COR-L47 (cell line): ENCODE measurements at regions not wholly inside any gene's neighbourhood (a gene's known extent, or its start where the extent isn't known, plus 50 kb on each side); places are given as distances from the start of the nearest gene placed in this dataset.
"Not testable (repeated sequence)": the region's sequence is repeated elsewhere in the genome, so short reads cannot be mapped to it uniquely, and the experiment has no call there.

Experiments
- DNase-seq: peaks from one replicate; lab custom pipeline; 2025; lab: John Stamatoyannopoulos, UW

GRCh38 chr11:87639753-87640364 is 535.4 kb downstream of the RAB38 start:
- no peak for DNase-seq

DNA sequence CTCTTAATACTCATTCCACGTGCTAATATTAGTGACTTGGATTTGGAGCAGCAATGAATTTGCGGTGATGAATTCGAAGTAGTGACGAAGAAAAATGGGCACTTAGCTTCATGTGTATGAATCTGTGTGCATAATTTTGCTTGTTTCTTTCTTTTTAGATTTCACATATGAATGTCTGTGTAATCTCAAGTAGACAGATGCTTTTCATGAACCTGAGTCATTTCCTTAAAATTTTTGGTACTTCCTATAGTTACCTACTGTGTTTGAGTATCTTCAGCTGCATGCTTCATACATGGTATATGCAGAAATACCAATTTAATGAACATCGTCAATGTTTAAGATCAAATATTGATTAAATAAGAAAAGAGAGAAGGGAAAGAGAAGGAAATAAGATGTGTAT is 540.2 kb downstream of the RAB38 start:
- DNase-seq, result no peak

GRCh38 chr11:87634331-87634730 is 540.9 kb downstream of the RAB38 start:
- DNase-seq, result no peak

- no peak for DNase-seq
Measured at GRCh38 chr11:87628957-87629356, 546.3 kb downstream of the RAB38 start.

DNA sequence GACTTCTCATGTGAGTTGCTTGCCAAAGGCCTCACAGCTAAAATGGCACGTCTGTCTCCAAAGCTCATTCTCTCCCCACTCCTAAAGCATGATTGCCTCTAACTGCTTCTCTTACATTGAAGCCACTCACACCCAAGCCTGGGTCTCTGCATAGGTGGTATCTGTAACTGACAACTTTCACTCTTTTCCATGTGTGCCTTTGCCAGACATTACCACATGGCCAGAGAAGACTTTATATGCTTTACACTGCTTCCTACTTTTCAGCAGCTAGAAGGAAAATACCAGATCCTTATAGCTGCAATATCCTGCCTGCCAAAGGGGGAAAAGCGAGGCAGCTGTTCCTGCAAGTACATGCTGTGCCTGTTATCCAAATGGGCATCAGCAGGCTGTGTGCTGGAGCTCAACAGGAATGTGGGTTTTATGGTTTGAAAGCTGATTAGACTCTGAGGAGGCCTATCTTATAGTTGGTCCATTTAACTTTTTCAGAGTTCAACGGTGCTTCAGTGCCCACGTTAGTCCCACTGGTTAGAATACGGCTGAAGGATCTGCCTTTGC is 547.1 kb downstream of the RAB38 start:
- no peak for DNase-seq

GRCh38 chr11:87623531-87624365 is 551.5 kb downstream of the RAB38 start:
- not testable (repeated sequence) for DNase-seq

DNA sequence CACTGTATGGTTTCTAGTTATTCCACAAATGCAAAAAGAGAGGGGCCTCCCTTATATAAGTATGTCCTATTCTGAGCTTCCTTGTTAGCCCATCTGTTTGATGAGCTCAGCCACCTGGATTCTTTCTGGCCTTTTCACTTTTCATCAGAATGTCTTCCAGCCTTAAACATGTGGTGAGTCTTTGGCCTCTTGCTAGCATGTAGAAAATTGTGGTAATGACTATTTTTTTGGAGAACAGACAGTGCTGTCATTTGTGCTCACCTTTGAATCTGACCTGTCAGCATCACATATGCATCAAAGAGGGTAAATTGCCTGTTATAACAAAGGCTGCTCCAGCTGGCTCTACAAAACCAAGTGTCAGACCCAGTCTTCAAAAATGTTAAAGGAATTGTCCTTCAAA is 558.7 kb downstream of the RAB38 start:
- DNase-seq, result no peak

GRCh38 chr11:87604350-87604749 is 566.6 kb downstream of the TMEM135 start:
- no peak for DNase-seq

DNA sequence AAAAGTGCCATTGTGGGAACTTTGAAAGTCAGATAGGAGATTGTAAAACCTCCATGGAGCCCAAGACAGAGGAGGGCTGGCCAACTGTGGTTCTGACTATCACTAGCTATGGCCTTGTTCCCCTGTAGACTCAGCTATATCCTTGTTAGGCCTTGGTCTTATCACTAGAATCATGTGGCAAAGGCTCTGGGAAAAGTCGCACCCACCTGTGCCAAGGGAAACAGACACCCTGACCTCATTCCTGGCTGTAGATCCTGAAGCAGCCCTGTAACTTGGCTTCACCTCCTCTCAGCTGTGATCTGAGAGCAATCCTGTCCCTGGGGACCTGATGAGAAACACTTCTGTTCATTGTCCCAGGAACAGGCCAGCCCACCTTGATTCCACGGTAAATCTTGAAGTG is 566.2 kb downstream of the TMEM135 start:
- DNase-seq, result no peak

DNA sequence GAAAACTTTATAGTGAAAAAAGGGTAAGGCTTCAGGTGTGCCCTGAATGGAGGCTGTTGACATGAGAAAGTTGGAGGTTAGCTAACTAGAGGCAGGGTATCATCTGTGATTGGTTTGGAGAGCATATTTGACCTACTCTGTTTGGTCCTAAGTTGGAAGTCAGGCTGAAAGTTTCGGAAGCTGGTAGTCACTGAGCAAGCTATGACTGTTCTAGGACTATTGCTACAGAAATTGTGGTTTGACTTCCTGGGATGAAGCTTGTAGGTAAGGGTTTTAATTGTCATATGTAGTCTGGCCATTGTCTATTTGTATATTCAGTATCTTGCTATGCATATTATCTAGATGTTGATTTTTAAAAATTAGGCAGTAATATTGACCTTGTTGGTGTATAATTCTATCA is 565.0 kb downstream of the TMEM135 start:
- no peak for DNase-seq

DNA sequence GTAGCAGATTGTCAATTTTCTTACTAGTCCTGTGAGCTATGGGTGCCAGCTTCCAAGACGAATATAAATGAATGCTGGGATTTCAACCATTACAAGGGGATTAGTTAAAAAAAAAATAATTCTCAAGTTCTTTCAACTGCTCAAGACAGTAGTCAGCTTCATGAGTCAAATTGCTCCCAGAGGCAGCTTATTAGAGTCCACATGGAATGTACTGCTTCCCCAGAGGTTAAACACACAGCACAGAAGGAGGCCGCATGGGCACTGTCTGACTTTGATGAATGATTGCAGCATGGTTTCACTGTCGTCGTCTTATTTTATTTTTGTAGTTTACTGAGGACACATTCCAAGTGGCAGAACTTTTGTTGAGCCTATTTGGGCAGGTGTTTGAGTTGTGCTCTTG is 563.2 kb downstream of the TMEM135 start:
- DNase-seq, result no peak

DNA sequence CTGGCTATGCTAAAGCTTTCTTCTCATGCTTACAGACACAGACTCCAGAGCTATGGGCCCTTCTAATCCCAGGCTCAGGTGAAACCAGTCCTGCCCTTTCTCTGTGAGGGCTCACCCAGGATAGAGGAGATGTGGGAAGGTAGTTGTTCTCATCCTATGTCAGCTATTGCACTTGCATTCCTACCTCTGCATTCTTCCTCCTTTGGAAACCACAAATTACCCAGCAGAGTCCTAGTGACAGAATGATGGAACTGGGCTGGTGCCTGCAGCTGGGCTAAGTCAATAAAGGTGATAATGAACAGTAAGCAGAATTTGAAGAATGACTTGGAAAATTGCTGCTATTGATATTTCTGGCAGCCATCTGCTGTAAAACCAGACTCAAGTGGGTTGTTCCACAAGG is 560.0 kb downstream of the TMEM135 start:
- DNase-seq, result peak; percentile 62

DNA sequence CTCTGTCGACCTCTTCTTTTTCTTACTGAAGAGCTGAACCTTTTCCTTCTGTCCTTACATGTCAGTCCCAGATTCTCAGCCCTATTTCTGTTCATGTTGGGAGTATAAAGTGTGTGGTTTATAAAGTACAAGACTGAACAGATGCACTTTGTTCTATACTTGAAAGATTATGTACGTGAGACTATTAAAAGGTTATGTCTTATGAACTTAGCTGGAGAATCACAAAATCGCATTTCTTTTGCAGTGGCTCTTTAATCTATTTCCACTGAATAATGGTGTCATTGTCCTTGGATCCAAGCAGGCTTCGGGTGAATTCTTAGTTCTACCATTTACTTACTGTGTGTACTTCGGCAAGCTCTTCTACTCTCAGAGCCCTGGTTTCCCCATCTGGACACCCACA is 558.4 kb downstream of the TMEM135 start:
- DNase-seq, result no peak

DNA sequence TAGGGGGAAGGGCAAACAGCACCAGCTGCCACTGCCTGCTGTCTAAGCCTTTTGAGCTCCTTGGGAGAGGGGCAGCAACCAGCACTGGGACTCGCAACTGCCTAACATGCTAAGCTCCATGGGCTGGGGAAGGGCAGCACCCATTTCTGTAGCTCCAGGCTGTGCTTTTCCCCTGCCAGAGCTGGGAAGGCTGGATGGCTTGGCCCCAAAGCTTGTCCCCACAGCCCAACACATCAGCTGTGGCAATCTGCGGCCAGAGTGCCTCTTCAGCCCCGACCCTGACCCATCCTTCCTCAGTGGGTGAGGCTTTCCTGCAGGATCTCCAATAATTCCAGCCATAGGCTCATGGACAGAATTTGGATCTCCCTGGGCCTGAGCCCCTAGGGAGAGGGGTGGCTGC is 551.3 kb downstream of the TMEM135 start:
- DNase-seq, result no peak

- DNase-seq, result not testable (repeated sequence)
Measured at GRCh38 chr11:87585613-87586012, 547.9 kb downstream of the TMEM135 start.

- DNase-seq, result no peak
Measured at GRCh38 chr11:87583931-87584330, 546.2 kb downstream of the TMEM135 start.

GRCh38 chr11:87575088-87575487 is 537.4 kb downstream of the TMEM135 start:
- DNase-seq, result no peak

DNA sequence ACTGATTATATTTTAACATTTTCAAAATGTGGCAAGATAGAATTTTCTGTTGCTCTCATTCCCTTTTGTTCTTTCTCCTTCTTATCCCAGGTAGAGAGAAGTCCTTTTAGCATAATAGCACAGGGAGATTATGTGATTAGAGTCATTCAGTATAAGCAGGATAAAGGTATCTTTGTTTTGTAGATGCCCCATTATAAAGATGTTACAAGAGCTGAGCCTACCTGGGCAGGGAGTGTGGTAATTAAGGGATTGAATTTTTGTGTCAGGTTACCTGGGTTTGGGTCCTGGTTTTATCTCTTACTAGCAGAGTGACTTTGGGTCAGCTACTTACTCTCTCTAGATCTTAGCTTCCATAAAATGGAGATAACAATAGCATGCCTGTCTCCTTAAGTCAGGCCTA is 536.5 kb downstream of the TMEM135 start:
- DNase-seq, result no peak

- no peak for DNase-seq
Measured at GRCh38 chr11:87573708-87574107, 536.0 kb downstream of the TMEM135 start.

DNA sequence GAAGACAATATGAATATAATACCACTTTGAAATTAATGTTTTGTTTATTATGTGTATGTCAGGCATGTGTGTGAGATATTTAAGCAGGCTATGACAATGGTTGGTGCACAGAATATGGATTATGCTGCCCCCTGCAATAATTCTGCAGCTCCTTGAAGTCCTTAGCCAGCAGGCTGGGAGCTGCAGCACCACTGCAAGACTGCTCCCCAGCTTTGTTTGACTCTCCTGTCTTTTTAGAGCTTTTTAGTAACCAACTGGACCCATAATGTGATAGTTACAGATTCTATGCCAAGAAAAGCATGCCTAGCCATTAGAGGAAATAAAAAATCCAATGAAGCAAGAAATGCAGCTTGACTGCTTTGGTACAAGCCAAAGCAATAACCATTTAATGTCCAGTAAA is 535.1 kb downstream of the TMEM135 start:
- peak; percentile 51 for DNase-seq

DNA sequence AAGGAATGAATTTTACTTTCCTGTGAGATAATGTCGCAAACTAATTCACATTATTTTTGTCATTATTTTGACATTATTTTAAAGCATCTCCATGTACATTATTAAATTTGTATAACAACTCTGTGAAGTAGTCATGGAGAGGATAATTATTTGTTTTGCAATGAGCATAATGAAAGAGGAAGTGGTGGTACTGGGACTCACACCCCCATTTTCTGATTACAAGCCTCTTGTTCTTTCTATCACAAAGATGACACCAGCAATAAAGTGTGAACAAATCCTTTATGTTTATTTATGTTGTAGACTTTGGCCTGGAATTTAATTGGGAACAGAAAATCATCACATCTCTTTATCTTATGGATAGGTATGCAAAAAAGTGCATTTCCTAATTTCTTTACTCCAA is 522.6 kb downstream of the TMEM135 start:
- DNase-seq, result no peak

DNA sequence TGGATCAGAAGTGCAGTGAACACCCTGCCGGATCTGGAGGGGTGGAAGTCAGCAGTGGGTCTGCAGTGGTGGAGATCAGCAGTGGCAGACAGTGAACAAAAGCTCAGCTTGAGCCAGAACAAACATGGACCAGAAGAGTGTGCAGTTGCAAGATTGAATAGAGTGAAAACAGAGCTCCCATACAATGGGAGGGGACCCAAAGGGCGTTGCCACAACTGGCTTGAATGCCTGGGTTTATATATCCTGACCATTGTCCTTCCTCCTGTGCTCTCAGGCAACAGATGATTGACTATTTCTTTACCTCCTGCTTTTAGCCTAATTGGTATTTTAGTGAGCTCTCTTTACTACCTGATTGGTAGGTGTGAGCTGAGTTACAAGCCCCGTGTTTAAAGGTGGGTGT is 522.1 kb downstream of the TMEM135 start:
- peak; percentile 16 for DNase-seq

GRCh38 chr11:87555101-87555500 is 517.4 kb downstream of the TMEM135 start:
- no peak for DNase-seq
